ENCODE measurements at regions not wholly inside any gene's neighbourhood (a gene's known extent, or its start where the extent isn't known, plus 50 kb on each side); places are given as distances from the start of the nearest gene placed in this dataset.

DNA sequence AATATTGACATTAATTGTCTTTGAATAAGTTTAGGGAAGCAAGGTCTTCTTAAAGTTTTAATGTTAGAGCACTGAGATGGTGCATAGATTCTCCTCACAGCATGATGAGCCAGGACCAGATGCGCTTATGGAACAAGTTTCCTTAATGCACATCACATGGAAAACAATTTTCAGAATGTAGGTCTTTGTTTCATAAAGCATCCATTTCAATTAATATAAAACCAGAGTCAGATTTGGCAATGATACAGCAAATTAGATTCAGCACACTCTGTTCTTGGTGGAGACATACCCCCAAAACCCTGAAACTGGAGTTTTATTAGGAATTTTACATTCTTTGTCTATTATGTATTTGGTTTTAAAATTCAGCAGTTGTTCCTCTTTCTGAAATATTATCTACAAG, 402.1 kb upstream of the SEMA6A start:
- TF ChIP-seq, protein P1, sequence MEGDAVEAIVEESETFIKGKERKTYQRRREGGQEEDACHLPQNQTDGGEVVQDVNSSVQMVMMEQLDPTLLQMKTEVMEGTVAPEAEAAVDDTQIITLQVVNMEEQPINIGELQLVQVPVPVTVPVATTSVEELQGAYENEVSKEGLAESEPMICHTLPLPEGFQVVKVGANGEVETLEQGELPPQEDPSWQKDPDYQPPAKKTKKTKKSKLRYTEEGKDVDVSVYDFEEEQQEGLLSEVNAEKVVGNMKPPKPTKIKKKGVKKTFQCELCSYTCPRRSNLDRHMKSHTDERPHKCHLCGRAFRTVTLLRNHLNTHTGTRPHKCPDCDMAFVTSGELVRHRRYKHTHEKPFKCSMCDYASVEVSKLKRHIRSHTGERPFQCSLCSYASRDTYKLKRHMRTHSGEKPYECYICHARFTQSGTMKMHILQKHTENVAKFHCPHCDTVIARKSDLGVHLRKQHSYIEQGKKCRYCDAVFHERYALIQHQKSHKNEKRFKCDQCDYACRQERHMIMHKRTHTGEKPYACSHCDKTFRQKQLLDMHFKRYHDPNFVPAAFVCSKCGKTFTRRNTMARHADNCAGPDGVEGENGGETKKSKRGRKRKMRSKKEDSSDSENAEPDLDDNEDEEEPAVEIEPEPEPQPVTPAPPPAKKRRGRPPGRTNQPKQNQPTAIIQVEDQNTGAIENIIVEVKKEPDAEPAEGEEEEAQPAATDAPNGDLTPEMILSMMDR (IDR thresholded peaks at IDR 0.05; ENCODE audit: insufficient read depth, low read depth, low read length) = no peak
- DNase-seq (ENCODE audit: low read depth) = no peak
- no peak overlapping the region for H3K4me3 ChIP-seq (ENCODE audit: low read depth, low read length)

DNA sequence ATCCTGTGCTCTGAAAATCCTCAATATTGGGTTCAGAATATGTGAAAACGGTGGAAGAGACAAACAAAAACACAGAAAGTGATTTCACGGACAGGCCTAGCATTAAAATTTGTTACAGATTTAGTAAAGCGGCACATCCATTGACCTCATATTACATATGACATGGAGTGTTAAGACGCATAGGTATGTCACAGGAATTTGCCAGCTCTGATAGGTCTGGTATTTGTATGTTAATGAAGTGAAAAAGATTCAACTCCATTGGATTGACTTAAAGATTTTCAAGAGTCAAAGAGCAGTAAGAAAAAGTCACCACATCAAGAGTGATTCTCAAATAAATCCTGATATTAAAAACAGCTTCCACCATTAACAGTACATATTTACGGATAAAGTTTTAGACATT, 396.5 kb upstream of the SEMA6A start:
- H3K4me3 ChIP-seq (ENCODE audit: low read depth, low read length) = no peak overlapping the region
- TF ChIP-seq, protein P1 (IDR thresholded peaks at IDR 0.05; ENCODE audit: insufficient read depth, low read depth, low read length) = no peak
- DNase-seq (ENCODE audit: low read depth) = no peak

DNA sequence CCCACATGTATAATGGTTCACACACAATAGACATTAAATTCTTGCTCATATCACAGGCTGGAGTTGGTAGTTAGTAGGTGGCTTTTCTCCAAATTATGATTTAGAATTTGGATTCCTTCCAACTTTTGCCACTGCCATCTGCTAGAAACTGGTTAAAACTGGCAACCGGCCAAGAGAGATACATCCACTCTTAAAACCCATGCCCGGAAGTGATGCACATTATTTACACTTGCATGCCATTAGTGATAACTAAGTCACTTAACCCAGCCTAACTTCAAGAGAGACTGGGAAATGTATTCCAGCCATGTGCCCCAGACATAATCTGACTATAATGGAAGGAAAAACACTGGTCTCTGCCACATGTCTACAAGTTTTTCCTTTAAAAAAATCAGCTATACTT, 395.7 kb upstream of the SEMA6A start:
- no peak overlapping the region for H3K4me3 ChIP-seq (ENCODE audit: low read depth, low read length)
- TF ChIP-seq, protein P1 (IDR thresholded peaks at IDR 0.05; ENCODE audit: insufficient read depth, low read depth, low read length) = no peak
- no peak for DNase-seq (ENCODE audit: low read depth)

DNA sequence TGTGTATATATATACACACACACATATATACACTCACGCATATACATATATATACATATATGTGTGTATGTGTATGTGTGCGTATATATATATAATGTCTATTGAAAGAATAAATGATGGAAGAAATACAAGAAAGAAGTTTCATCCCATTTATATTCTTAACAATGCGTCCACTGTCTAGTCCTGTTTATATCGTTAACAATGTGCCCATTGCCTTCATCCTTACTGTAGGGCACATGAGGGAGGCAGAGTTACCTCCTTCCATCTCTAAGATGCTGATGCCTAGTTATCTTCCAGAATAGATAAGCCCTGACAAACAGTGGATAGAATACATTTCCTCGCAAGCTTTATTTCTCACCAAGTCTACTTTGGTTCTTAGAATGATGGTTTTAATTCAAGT, 389.8 kb upstream of the SEMA6A start:
- TF ChIP-seq, protein P1 (IDR thresholded peaks at IDR 0.05; ENCODE audit: insufficient read depth, low read depth, low read length) = no peak
- H3K4me3 ChIP-seq (ENCODE audit: low read depth, low read length) = no peak overlapping the region
- DNase-seq (ENCODE audit: low read depth) = no peak

DNA sequence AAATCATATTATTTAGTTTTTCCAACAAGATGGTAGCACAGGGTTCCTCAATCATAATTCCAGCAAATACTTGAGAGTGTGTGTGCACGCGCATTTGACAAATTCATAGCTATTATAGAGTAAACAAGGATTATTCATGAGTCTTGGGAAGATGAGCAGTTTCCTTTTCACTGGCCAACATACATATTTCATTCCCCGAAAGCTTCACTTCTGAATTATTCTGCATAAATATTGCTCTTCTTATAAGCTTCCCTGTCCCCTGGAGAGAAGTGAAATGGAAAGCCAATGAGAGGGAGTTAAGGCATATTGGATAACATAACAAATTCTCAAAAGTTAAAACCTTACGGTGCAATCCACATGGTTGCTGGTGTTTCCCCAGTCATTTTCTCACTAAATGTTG, 386.4 kb upstream of the SEMA6A start:
- TF ChIP-seq, protein P1 (IDR thresholded peaks at IDR 0.05; ENCODE audit: insufficient read depth, low read depth, low read length) = no peak
- DNase-seq (ENCODE audit: low read depth) = no peak
- no peak overlapping the region for H3K4me3 ChIP-seq (ENCODE audit: low read depth, low read length)

DNA sequence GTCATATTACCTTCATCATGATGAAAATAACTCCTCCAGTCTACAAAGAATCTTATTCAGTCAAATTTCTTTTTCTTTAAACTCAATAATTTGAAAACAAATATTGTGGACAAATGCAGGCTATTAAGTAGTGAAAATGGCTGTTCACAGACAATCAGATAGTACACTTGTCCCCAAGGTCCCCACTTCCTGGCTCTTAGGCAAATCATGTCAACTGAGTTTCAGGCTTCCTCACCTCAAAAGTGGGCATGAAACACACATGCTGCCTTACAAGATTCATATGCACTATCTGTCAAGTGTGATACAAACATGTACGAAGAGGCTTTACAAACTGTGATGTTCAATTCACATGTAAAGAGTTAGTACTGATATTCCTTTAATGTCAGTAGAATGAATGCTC, 385.2 kb upstream of the SEMA6A start:
- no peak overlapping the region for H3K4me3 ChIP-seq (ENCODE audit: low read depth, low read length)
- no peak for DNase-seq (ENCODE audit: low read depth)
- TF ChIP-seq, protein P1 (IDR thresholded peaks at IDR 0.05; ENCODE audit: insufficient read depth, low read depth, low read length) = no peak

DNA sequence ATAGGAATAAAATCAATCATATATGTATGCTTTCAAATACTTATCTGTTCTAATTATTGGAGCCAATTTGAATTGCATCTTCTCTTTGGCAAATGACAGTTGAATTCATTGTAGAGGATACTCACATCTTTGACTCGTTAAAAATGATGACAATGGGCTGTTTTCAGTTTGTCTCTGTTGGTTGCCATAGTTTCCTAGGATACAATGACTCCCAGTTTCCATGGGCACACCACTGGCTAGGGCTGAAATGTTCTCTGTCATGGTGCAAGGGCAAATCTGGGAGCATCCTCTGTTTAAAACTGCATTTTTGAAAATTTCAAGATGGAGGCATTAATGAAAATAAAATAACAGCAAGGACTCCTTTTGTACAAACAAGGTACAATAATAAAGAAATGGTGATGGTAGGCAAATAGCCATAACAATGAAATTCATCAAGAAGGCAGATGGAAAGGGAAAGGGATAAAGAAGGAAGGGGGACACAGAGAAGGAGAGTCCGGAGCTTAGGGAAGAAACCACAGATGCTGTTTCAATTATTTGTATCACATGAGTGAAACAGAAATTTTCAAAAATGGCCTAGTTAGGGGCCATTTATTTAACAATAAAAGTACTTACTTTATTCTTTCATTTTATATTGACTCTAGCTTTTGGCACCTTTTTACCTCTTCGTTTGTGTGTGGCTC, 378.8 kb upstream of the SEMA6A start:
- H3K4me3 ChIP-seq (ENCODE audit: low read depth, low read length) = no peak overlapping the region
- TF ChIP-seq, protein P1 (IDR thresholded peaks at IDR 0.05; ENCODE audit: insufficient read depth, low read depth, low read length) = no peak
- no peak for DNase-seq (ENCODE audit: low read depth)
